PC-9 (cell line): ENCODE measurements at regions not wholly inside any gene's neighbourhood (a gene's known extent, or its start where the extent isn't known, plus 50 kb on each side); places are given as distances from the start of the nearest gene placed in this dataset.

Experiments used
- BruUV-seq: library from RNA; stranded (reverse); fragments of 400-500 nt; replicated peaks from 2 replicates; lab custom pipeline; 2021; lab: Mats Ljungman, UMichigan
- CTCF ChIA-PET: fragments of 300-600 bp; sonication (Branson Sonifier 250); formaldehyde crosslinking; loops from one replicate; lab custom pipeline; 2022; ENCODE audit warnings: antibody characterized with exemption; lab: Charles Lee
- POLR2A ChIA-PET: fragments of 300-600 bp; sonication (Branson Sonifier 250); formaldehyde crosslinking; loops from one replicate; lab custom pipeline; 2022; ENCODE audit warnings: antibody characterized with exemption; ENCODE audit not compliant: unreplicated experiment; lab: Charles Lee
- DNase-seq, 2 experiments: peaks; one replicate each; pipeline versions ENCODE4 v3.0.0 to v3.0.0-alpha.2; 2015 to 2022; ENCODE audit warnings: mixed read lengths in 1 of 2
- H2AFZ ChIP-seq: fragments of 200-600 bp; sonication (generic); 2 replicates; pipeline ENCODE4 v1.8.1; 2017; ENCODE audit warnings: antibody characterized with exemption
- H3F3A ChIP-seq: fragments of 200-600 bp; sonication (generic); 2 replicates; pipeline ENCODE4 v1.8.1; 2017; ENCODE audit warnings: antibody characterized with exemption, mild to moderate bottlenecking, low read depth; ENCODE audit not compliant: insufficient read depth
- H3K27ac ChIP-seq: fragments of 200-600 bp; sonication (generic); 2 replicates; pipeline ENCODE4 v1.6.1; 2016; ENCODE audit warnings: mixed run types
- H3K27me3 ChIP-seq: fragments of 200-600 bp; sonication (generic); 2 replicates; pipeline ENCODE4 v1.6.1; 2016; ENCODE audit warnings: low read depth, mixed run types; ENCODE audit not compliant: insufficient read depth
- H3K36me3 ChIP-seq: fragments of 200-600 bp; sonication (generic); 2 replicates; pipeline ENCODE4 v1.6.1; 2016; ENCODE audit warnings: low read depth, mixed run types
- H3K4me1 ChIP-seq: fragments of 200-600 bp; sonication (generic); replicated peaks from 2 replicates; pipeline ENCODE4 v1.6.1; 2016; ENCODE audit warnings: mixed run types; ENCODE audit not compliant: insufficient read depth
- H3K4me2 ChIP-seq: fragments of 200-600 bp; sonication (generic); 2 replicates; pipeline ENCODE4 v1.6.1; 2017; ENCODE audit warnings: mixed run types
- H3K4me3 ChIP-seq: fragments of 200-600 bp; sonication (generic); 2 replicates; pipeline ENCODE4 v1.6.1; 2016; ENCODE audit warnings: mixed run types
- H3K79me2 ChIP-seq: fragments of 200-600 bp; sonication (generic); 2 replicates; pipeline ENCODE4 v1.6.1; 2017; ENCODE audit warnings: low read depth, mixed run types
- H3K9me2 ChIP-seq: fragments of 200-600 bp; sonication (generic); 2 replicates; pipeline ENCODE4 v1.8.1; 2017; ENCODE audit warnings: mild to moderate bottlenecking; ENCODE audit not compliant: insufficient read depth
- H3K9me3 ChIP-seq: fragments of 200-600 bp; sonication (generic); 2 replicates; pipeline ENCODE4 v1.8.1; 2016; ENCODE audit warnings: low read depth; ENCODE audit not compliant: insufficient read depth
- H4K20me1 ChIP-seq: fragments of 200-600 bp; sonication (generic); 2 replicates; pipeline ENCODE4 v1.8.1; 2017; ENCODE audit not compliant: insufficient read depth
- EZH2 ChIP-seq: fragments of 200-600 bp; sonication (generic); IDR thresholded peaks from 2 replicates; pipeline ENCODE4 v1.8.0; 2017; ENCODE audit warnings: antibody characterized with exemption, low read depth
- intact Hi-C: fragments of 100-400 bp; cut with micrococcal nuclease; formaldehyde crosslinking; loops from one replicate; pipeline ENCODE4 v1.10.0; 2022; ENCODE audit not compliant: unreplicated experiment
- TF ChIP-seq, protein P1 (sequence below): fragments of 200-600 bp; sonication (generic); conservative IDR thresholded peaks from 2 replicates; pipeline ENCODE4 v1.6.1; 2017; ENCODE audit warnings: mixed run types, antibody characterized with exemption, mild to moderate bottlenecking, moderate library complexity

DNA sequence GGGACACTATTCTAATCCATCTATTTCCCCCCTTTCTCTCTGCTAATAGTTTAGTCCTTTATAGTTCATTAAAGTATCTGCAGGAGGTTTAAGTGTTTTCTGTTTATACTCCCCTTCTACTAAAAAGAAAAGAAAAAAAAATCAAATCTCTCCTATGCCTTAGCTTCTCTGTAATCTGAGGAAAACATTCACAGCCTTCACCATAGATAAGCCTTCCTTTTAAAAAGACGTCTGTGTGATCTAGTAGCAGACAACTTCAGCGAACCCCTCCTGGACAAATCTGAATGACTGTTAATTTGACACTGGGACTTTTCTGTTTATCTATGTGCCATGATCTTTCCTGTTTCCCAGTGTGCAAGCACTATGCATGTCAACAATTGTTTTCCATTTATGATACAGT is 70.4 kb upstream of the CDH19 start:
- Histone ChIP-seq H3K9me2 (no peaks in the 10 kb centered on the region), H2AFZ (no peak overlapping the region), H4K20me1 (no peaks in the 10 kb centered on the region), H3K4me1 (no peaks in the 10 kb centered on the region), H3K36me3 (no peaks in the 10 kb centered on the region), H3K27me3 (no peaks in the 10 kb centered on the region), H3K9me3 (no peaks in the 10 kb centered on the region; the same call in 1 of the 2 replicates), H3K4me3 (no peak overlapping the region), H3K27ac (no peak overlapping the region), H3K4me2 (no peak overlapping the region), H3F3A (no peaks in the 10 kb centered on the region), H3K79me2 (no peaks in the 10 kb centered on the region)
- TF ChIP-seq, protein P1, sequence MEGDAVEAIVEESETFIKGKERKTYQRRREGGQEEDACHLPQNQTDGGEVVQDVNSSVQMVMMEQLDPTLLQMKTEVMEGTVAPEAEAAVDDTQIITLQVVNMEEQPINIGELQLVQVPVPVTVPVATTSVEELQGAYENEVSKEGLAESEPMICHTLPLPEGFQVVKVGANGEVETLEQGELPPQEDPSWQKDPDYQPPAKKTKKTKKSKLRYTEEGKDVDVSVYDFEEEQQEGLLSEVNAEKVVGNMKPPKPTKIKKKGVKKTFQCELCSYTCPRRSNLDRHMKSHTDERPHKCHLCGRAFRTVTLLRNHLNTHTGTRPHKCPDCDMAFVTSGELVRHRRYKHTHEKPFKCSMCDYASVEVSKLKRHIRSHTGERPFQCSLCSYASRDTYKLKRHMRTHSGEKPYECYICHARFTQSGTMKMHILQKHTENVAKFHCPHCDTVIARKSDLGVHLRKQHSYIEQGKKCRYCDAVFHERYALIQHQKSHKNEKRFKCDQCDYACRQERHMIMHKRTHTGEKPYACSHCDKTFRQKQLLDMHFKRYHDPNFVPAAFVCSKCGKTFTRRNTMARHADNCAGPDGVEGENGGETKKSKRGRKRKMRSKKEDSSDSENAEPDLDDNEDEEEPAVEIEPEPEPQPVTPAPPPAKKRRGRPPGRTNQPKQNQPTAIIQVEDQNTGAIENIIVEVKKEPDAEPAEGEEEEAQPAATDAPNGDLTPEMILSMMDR, result no peak
- no peak for TF ChIP-seq EZH2
- no TSS peak for BruUV-seq
- DNase-seq, result no peak
- ChIA-PET POLR2A (no interaction called here), CTCF (no interaction called here)
- intact Hi-C loops, result no loop called here

DNA sequence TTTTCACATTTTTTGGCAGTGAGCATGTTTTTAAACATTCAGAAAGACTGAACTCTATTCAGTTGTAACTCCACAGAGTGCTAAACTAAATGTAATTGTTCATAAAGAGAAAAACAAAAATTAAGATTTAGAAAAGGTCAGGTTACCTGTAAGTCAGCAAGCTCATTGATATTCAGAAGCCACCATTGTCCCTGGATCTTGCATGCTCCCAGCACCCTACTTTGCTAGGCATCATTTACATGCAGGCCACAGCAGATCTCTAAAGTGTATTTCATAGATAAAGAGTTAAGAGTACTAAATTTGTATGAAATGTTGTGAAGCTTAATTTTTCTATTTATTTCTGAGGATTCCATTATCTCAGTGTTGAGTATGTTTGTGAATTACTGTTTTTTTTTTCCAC is 64.8 kb upstream of the CDH19 start:
- no peak overlapping the region for H3K4me3 ChIP-seq
- no peaks in the 10 kb centered on the region for H3K27me3 ChIP-seq
- H2AFZ ChIP-seq, result no peak overlapping the region
- H3K27ac ChIP-seq, result no peak overlapping the region
- no peaks in the 10 kb centered on the region for H3K9me3 ChIP-seq
- H3K36me3 ChIP-seq, result no peaks in the 10 kb centered on the region
- ChIA-PET POLR2A (no interaction called here), CTCF (no interaction called here)
- intact Hi-C loops, result no loop called here
- BruUV-seq, result no TSS peak
- no peak overlapping the region for H3K4me2 ChIP-seq
- H3K4me1 ChIP-seq, result no peaks in the 10 kb centered on the region
- H3F3A ChIP-seq, result no peaks in the 10 kb centered on the region
- H3K9me2 ChIP-seq, result no peaks in the 10 kb centered on the region
- TF ChIP-seq, protein P1, result no peak
- no peak for TF ChIP-seq EZH2
- no peak for DNase-seq
- no peaks in the 10 kb centered on the region for H3K79me2 ChIP-seq
- H4K20me1 ChIP-seq, result no peaks in the 10 kb centered on the region

DNA sequence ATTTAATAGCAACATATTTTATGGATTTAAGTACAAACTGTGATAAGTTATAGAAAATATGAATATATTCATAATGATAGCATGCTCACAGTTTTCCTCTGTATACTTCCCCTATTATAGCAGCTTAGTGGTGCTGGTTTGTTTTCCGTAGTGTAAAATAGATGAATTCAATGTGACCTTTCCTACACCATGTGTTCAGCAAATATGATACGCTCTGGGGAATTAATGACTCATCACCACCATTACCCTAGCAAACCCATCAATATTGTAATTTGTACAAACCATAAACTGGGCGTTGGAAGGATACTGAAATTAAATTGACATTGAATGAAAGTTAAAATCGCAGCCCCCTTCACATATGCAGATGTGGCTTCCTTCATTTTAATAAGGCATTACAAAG is 58.7 kb upstream of the CDH19 start:
- H3K9me2 ChIP-seq, result no peaks in the 10 kb centered on the region
- no peak for DNase-seq
- H3K9me3 ChIP-seq, result no peaks in the 10 kb centered on the region
- ChIA-PET CTCF (no interaction called here), POLR2A (no interaction called here)
- no peak overlapping the region for H3K27ac ChIP-seq
- H3K27me3 ChIP-seq, result no peaks in the 10 kb centered on the region
- TF ChIP-seq EZH2, result no peak
- TF ChIP-seq, protein P1, result no peak
- H3K4me1 ChIP-seq, result no peaks in the 10 kb centered on the region
- H2AFZ ChIP-seq, result no peak overlapping the region
- H3K4me3 ChIP-seq, result no peak overlapping the region
- no peaks in the 10 kb centered on the region for H3K79me2 ChIP-seq
- intact Hi-C loops, result no loop called here
- BruUV-seq, result no TSS peak
- no peak overlapping the region for H3K4me2 ChIP-seq
- no peaks in the 10 kb centered on the region for H3F3A ChIP-seq
- H3K36me3 ChIP-seq, result no peaks in the 10 kb centered on the region
- H4K20me1 ChIP-seq, result no peaks in the 10 kb centered on the region
